ENCODE measurements at regions not wholly inside any gene's neighbourhood (a gene's known extent, or its start where the extent isn't known, plus 50 kb on each side); places are given as distances from the start of the nearest gene placed in this dataset.

DNA sequence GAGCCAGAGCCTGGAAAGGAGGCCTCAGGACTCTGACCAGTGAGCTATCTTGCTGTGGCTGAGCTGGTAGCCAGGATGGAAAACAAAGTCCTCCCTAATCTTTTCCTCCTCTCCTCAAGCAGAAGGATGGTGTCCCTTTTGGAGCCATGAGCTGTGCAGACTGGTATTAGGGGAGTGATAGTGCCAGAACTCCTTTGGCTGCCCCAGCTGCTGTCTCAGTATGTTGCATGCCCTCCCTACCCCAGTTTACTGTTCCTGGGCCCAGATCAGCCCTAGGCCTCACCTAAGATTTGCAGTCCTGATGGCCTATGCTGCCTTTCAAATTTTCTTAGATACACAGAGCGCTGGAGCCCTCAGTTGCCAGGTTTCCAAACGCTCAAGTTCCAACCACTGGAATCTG is 150.3 kb upstream of the ALG10B start:
- no peak overlapping the region for H3K27ac ChIP-seq (ENCODE audit: low read depth, low read length)
- no peaks in the 10 kb centered on the region for H3K27me3 ChIP-seq (replicated peaks in 1 of 4; ENCODE audit: control insufficient read depth in 3 of 4, extremely low read depth in 1 of 4, insufficient read depth in 3 of 4, low read length in 3 of 4)
- no peak overlapping the region for H2BK15ac ChIP-seq (ENCODE audit: low read length)
- CTCF ChIA-PET (ENCODE audit: partially characterized antibody), result no interaction called here
- no peak overlapping the region for H3K4ac ChIP-seq (replicated peaks; ENCODE audit: insufficient read length, low read depth, low read length)
- H3K56ac ChIP-seq (replicated peaks; ENCODE audit: insufficient read length, low read depth, low read length), result no peak overlapping the region
- no peak overlapping the region for H4K91ac ChIP-seq (replicated peaks; ENCODE audit: insufficient read length, low read length)
- FAIRE-seq (no peak), DNase-seq (ENCODE audit: low read depth in 1 of 2, low spot score in 2 of 2) (no peak)
- H3K4me1 ChIP-seq (replicated peaks in 1 of 4; ENCODE audit: control insufficient read depth in 3 of 4, insufficient read depth in 4 of 4, low read length in 3 of 4), result no peaks in the 10 kb centered on the region
- POLR2A ChIA-PET (ENCODE audit: partially characterized antibody), result no interaction called here
- H2BK12ac ChIP-seq (ENCODE audit: low read depth, low read length), result no peak overlapping the region
- no peak overlapping the region for H3K14ac ChIP-seq (ENCODE audit: insufficient read length)
- TF ChIP-seq ASH2L (IDR thresholded peaks at IDR 0.05; ENCODE audit: low read length) (no peak), SIN3A (conservative IDR thresholded peaks at IDR 0.05 in 1 of 2, IDR thresholded peaks at IDR 0.05 in 1 of 2; ENCODE audit: low read depth in 1 of 2, low read length in 2 of 2) (no peak)
- no peaks in the 10 kb centered on the region for H3K79me1 ChIP-seq (ENCODE audit: low read depth, low read length)
- H3K36me3 ChIP-seq (ENCODE audit: control insufficient read depth in 2 of 4, insufficient read depth in 4 of 4, low read length in 3 of 4), result no peaks in the 10 kb centered on the region
- no peak overlapping the region for H3K9ac ChIP-seq (replicated peaks in 1 of 4; ENCODE audit: extremely low read depth in 1 of 4, low read depth in 3 of 4, low read length in 3 of 4)
- H2BK20ac ChIP-seq (ENCODE audit: low read length), result no peak overlapping the region
- no peak overlapping the region for H2AFZ ChIP-seq (ENCODE audit: low read length)
- H3K79me2 ChIP-seq (ENCODE audit: control insufficient read depth in 1 of 2, insufficient read depth in 2 of 2, low read length in 2 of 2), result no peaks in the 10 kb centered on the region
- no peak overlapping the region for H3K4me2 ChIP-seq (ENCODE audit: insufficient read depth in 1 of 2, low read depth in 2 of 2, low read length in 2 of 2)
- H2BK120ac ChIP-seq (replicated peaks; ENCODE audit: low read depth, low read length), result no peak overlapping the region
- H3K23ac ChIP-seq (ENCODE audit: insufficient read length), result no peak overlapping the region
- H4K8ac ChIP-seq (ENCODE audit: extremely low read depth, insufficient read depth, low read length), result no peak overlapping the region
- no peak overlapping the region for H4K5ac ChIP-seq (ENCODE audit: insufficient read length, low read depth, low read length)
- no peaks in the 10 kb centered on the region; the same call in 1 of the 2 replicates for H3K23me2 ChIP-seq (ENCODE audit: low read depth, low read length)
- 69% methylated on average over 2 of the region's 2 CpGs; no CpG with 5 or more reads in 1 of the 2 experiments for WGBS, 2 experiments (ENCODE audit: extremely low coverage in 1 of 2, insufficient coverage in 1 of 2, insufficient read length in 1 of 2, insufficient replicate concordance in 2 of 2, low coverage in 1 of 2, low lambda C conversion rate in 2 of 2, missing lambda C conversion rate in 1 of 2)
- no peaks in the 10 kb centered on the region for H4K20me1 ChIP-seq (replicated peaks in 1 of 2; ENCODE audit: control insufficient read depth in 1 of 2, insufficient read depth in 2 of 2, low read length in 2 of 2)
- H2BK5ac ChIP-seq (ENCODE audit: low read depth, low read length), result no peak overlapping the region
- H3K4me3 ChIP-seq (ENCODE audit: extremely low read depth in 1 of 4, insufficient read depth in 2 of 4, low read depth in 3 of 4, low read length in 4 of 4), result no peak overlapping the region
- H3K9me3 ChIP-seq (ENCODE audit: insufficient read depth in 2 of 2, low read depth in 1 of 2, low read length in 1 of 2), result peaks cover 34 to 63% of the 10 kb centered on the region in 2 experiments
- H2AK5ac ChIP-seq (ENCODE audit: low read depth, low read length), result no peak overlapping the region
- no peak overlapping the region for H3K18ac ChIP-seq (ENCODE audit: extremely low read depth, low read length)
